Astrocyte (in vitro differentiated cells and primary cell): ENCODE measurements at regions not wholly inside any gene's neighbourhood (a gene's known extent, or its start where the extent isn't known, plus 50 kb on each side); places are given as distances from the start of the nearest gene placed in this dataset.
"Not testable (repeated sequence)": the region's sequence is repeated elsewhere in the genome, so short reads cannot be mapped to it uniquely, and the experiment has no call there.

ENCODE experiments used
- DNase-seq: peaks from one replicate; pipeline ENCODE4 v3.0.0-alpha.2; 2010; ENCODE audit warnings: low read depth
- FAIRE-seq: peaks from 2 replicates; lab custom pipeline; 2011; peaks lifted over from hg19 to GRCh38; lab: Jason Lieb, UNC
- H2AFZ ChIP-seq: 2 replicates; pipeline ENCODE4 v1.6.0; 2012; ENCODE audit warnings: low read depth, low read length, inconsistent platforms
- H3K27ac ChIP-seq: 2 replicates; pipeline ENCODE4 v1.5.1; 2011; ENCODE audit warnings: low read depth, low read length, inconsistent platforms
- H3K27me3 ChIP-seq: 2 replicates; pipeline ENCODE4 v1.6.0; 2011; ENCODE audit warnings: low read length, inconsistent platforms; ENCODE audit not compliant: insufficient read depth
- H3K36me3 ChIP-seq: 2 replicates; pipeline ENCODE4 v1.5.1; 2011; ENCODE audit warnings: low read length, inconsistent platforms; ENCODE audit not compliant: insufficient read depth
- H3K4me1 ChIP-seq: 2 replicates; pipeline ENCODE4 v1.5.1; 2011; ENCODE audit warnings: low read length, inconsistent platforms; ENCODE audit not compliant: insufficient read depth
- H3K4me2 ChIP-seq: 2 replicates; pipeline ENCODE4 v1.6.0; 2012; ENCODE audit warnings: low read length, inconsistent platforms
- H3K4me3 ChIP-seq: 2 replicates; pipeline ENCODE4 v1.5.1; 2011; ENCODE audit warnings: low read depth, mild to moderate bottlenecking, low read length, inconsistent platforms; ENCODE audit not compliant: insufficient read depth
- H3K79me2 ChIP-seq: 2 replicates; pipeline ENCODE4 v1.6.0; 2012; ENCODE audit warnings: mild to moderate bottlenecking, low read length, inconsistent platforms; ENCODE audit not compliant: insufficient read depth
- H3K9ac ChIP-seq: 2 replicates; pipeline ENCODE4 v1.6.0; 2012; ENCODE audit warnings: mild to moderate bottlenecking, low read length, inconsistent platforms
- H3K9me3 ChIP-seq: 2 replicates; pipeline ENCODE4 v1.5.1; 2012; ENCODE audit warnings: low read depth, mild to moderate bottlenecking, low read length, inconsistent platforms; ENCODE audit not compliant: insufficient read depth
- H4K20me1 ChIP-seq: 2 replicates; pipeline ENCODE4 v1.6.0; 2012; ENCODE audit warnings: low read length, inconsistent platforms; ENCODE audit not compliant: insufficient read depth
- H3K27ac Mint-ChIP-seq: one replicate; pipeline ENCODE4 v1.8.0; 2021; ENCODE audit warnings: mild to moderate bottlenecking, mixed read lengths; ENCODE audit not compliant: unreplicated experiment
- H3K27me3 Mint-ChIP-seq: one replicate; pipeline ENCODE4 v1.8.0; 2021; ENCODE audit warnings: low read depth, mixed read lengths; ENCODE audit not compliant: unreplicated experiment
- H3K36me3 Mint-ChIP-seq: one replicate; pipeline ENCODE4 v1.8.0; 2021; ENCODE audit warnings: low read depth, mixed read lengths; ENCODE audit not compliant: unreplicated experiment
- H3K4me1 Mint-ChIP-seq: one replicate; pipeline ENCODE4 v1.8.0; 2021; ENCODE audit warnings: low read depth, mixed read lengths; ENCODE audit not compliant: unreplicated experiment
- H3K4me3 Mint-ChIP-seq: one replicate; pipeline ENCODE4 v1.8.0; 2021; ENCODE audit warnings: mild to moderate bottlenecking, moderate library complexity, mixed read lengths; ENCODE audit not compliant: unreplicated experiment
- H3K9me3 Mint-ChIP-seq: one replicate; pipeline ENCODE4 v1.8.0; 2021; ENCODE audit warnings: mild to moderate bottlenecking, mixed read lengths; ENCODE audit not compliant: unreplicated experiment

GRCh38 chr1:120465900-120466299, 51.1 kb downstream of the NBPF8 start:
- not testable (repeated sequence) for DNase-seq, H3K36me3 ChIP-seq, H2AFZ ChIP-seq, H3K4me1 ChIP-seq, H3K4me2 ChIP-seq, H3K4me3 Mint-ChIP-seq, H3K36me3 Mint-ChIP-seq, H3K4me3 ChIP-seq, H3K4me1 Mint-ChIP-seq, FAIRE-seq, H3K27ac ChIP-seq, H4K20me1 ChIP-seq, H3K9me3 Mint-ChIP-seq, H3K27me3 ChIP-seq, H3K27me3 Mint-ChIP-seq, H3K9ac ChIP-seq, H3K79me2 ChIP-seq, H3K9me3 ChIP-seq, H3K27ac Mint-ChIP-seq

- not testable (repeated sequence) for H3K9me3 Mint-ChIP-seq, H3K4me3 ChIP-seq, H3K27me3 Mint-ChIP-seq, H3K79me2 ChIP-seq, H3K27ac Mint-ChIP-seq, FAIRE-seq, DNase-seq, H4K20me1 ChIP-seq, H3K4me1 ChIP-seq, H3K9ac ChIP-seq, H2AFZ ChIP-seq, H3K4me2 ChIP-seq, H3K36me3 ChIP-seq, H3K4me1 Mint-ChIP-seq, H3K9me3 ChIP-seq, H3K4me3 Mint-ChIP-seq, H3K27ac ChIP-seq, H3K27me3 ChIP-seq
- H3K36me3 Mint-ChIP-seq: peaks cover 14% of the 10 kb centered on the region
Observed at GRCh38 chr1:120477663-120478062, 62.8 kb downstream of the NBPF8 start.

GRCh38 chr1:120478400-120478799, 63.6 kb downstream of the NBPF8 start:
- H3K36me3 ChIP-seq, H3K27me3 Mint-ChIP-seq, FAIRE-seq, H3K27ac ChIP-seq, H3K4me3 Mint-ChIP-seq, H3K9me3 Mint-ChIP-seq, H4K20me1 ChIP-seq, DNase-seq, H3K4me1 ChIP-seq, H3K4me1 Mint-ChIP-seq, H3K4me3 ChIP-seq, H3K27ac Mint-ChIP-seq, H3K9ac ChIP-seq, H3K4me2 ChIP-seq, H3K79me2 ChIP-seq, H3K27me3 ChIP-seq, H2AFZ ChIP-seq, H3K9me3 ChIP-seq: not testable (repeated sequence)
- H3K36me3 Mint-ChIP-seq: peaks cover 16% of the 10 kb centered on the region

GRCh38 chr1:120487542-120487941, 72.7 kb downstream of the NBPF8 start:
- H3K36me3 ChIP-seq, H3K4me1 Mint-ChIP-seq, H3K4me3 Mint-ChIP-seq, FAIRE-seq, H3K9me3 ChIP-seq, H3K27me3 Mint-ChIP-seq, H3K9ac ChIP-seq, H2AFZ ChIP-seq, H3K27me3 ChIP-seq, H3K79me2 ChIP-seq, H3K4me2 ChIP-seq, H3K4me1 ChIP-seq, H4K20me1 ChIP-seq, DNase-seq, H3K4me3 ChIP-seq, H3K27ac Mint-ChIP-seq, H3K36me3 Mint-ChIP-seq, H3K9me3 Mint-ChIP-seq, H3K27ac ChIP-seq: not testable (repeated sequence)

DNA sequence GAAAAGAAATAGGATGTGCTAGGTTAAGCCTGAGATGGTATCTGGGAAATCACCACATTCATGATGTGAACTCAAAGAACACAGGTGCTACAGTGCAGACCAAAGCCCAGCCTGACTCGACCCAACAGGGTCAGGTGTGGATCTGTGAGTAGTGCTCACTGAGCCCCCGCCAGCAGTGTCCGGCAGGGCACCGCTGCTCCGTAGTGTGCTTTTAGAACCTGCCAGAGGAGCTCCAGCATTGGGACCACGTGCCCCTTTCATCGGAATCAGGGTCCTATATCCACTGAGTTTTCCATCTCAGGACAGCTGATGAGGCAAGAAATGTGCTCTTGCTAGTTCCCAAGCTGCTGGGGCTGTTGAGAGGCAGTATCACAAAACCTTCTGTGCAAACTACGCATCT, 74.4 kb downstream of the NBPF8 start:
- not testable (repeated sequence) for H3K4me3 ChIP-seq, H3K4me1 Mint-ChIP-seq, H3K27me3 ChIP-seq, H3K27ac ChIP-seq, DNase-seq, H3K9ac ChIP-seq, H2AFZ ChIP-seq, H3K27ac Mint-ChIP-seq, H3K4me2 ChIP-seq, H3K36me3 Mint-ChIP-seq, H3K9me3 ChIP-seq, H3K4me1 ChIP-seq, H3K9me3 Mint-ChIP-seq, H3K79me2 ChIP-seq, H4K20me1 ChIP-seq, H3K27me3 Mint-ChIP-seq, H3K4me3 Mint-ChIP-seq, H3K36me3 ChIP-seq, FAIRE-seq

- H3K9ac ChIP-seq, H4K20me1 ChIP-seq, DNase-seq: not testable (repeated sequence)
Observed at GRCh38 chr1:120497145-120497544, 82.3 kb downstream of the NBPF8 start.

More at GRCh38 chr1:120497145-120497544, 82.3 kb downstream of the NBPF8 start:
- FAIRE-seq, H3K36me3 Mint-ChIP-seq, H3K79me2 ChIP-seq, H3K4me3 ChIP-seq, H3K27ac ChIP-seq, H2AFZ ChIP-seq, H3K36me3 ChIP-seq, H3K4me1 ChIP-seq, H3K9me3 ChIP-seq, H3K9me3 Mint-ChIP-seq, H3K4me1 Mint-ChIP-seq, H3K27me3 Mint-ChIP-seq, H3K27ac Mint-ChIP-seq, H3K4me2 ChIP-seq, H3K4me3 Mint-ChIP-seq, H3K27me3 ChIP-seq: not testable (repeated sequence)
